Upper lobe of left lung (tissue), 4 donors: ENCODE measurements at regions not wholly inside any gene's neighbourhood (a gene's known extent, or its start where the extent isn't known, plus 50 kb on each side); places are given as distances from the start of the nearest gene placed in this dataset.

Experiments
- CTCF ChIP-seq, 6 experiments: fragments of 450-650 bp in 4 of 6; fragments of 200-600 bp in 2 of 6; sonication (generic) in 2 of 6; IDR thresholded peaks; one replicate each; pipeline ENCODE4 v1.5.1; 2016 to 2019; ENCODE audit warnings: antibody characterized with exemption in 6 of 6
- POLR2AphosphoS5 ChIP-seq, 2 donors: sonication (generic); formaldehyde crosslinking; IDR thresholded peaks; one replicate each; pipeline ENCODE4 v1.5.1; 2017; ENCODE audit warnings: antibody characterized with exemption in 2 of 2

- TF ChIP-seq POLR2AphosphoS5 (IDR thresholded peaks at IDR 0.05), result no peak
- no peak for TF ChIP-seq CTCF (IDR thresholded peaks at IDR 0.05)
These were observed 741.6 kb downstream of the FSCB start for GRCh38 chr14:43765474-43765873.
